GM23338 (cell line): ENCODE measurements at regions not wholly inside any gene's neighbourhood (a gene's known extent, or its start where the extent isn't known, plus 50 kb on each side); places are given as distances from the start of the nearest gene placed in this dataset.

Source experiments
- ATAC-seq: fragments of 200-7000 bp; cut with Tn5 transposase; 3 replicates; pipeline ENCODE4 v1.9.1; 2020
- DNase-seq: peaks from one replicate; pipeline ENCODE4 v3.0.0-alpha.2; 2015; ENCODE audit warnings: low spot score
- H2AFZ ChIP-seq: fragments of 200-600 bp; sonication (generic); 2 replicates; pipeline ENCODE4 v1.8.0; 2016; ENCODE audit warnings: antibody characterized with exemption, mild to moderate bottlenecking, moderate library complexity
- H3F3A ChIP-seq: fragments of 200-600 bp; sonication (generic); replicated peaks from 2 replicates; pipeline ENCODE4 v1.8.0; 2017; ENCODE audit warnings: antibody characterized with exemption, mixed run types, low read depth
- H3K27ac ChIP-seq: fragments of 200-600 bp; sonication (generic); 2 replicates; pipeline ENCODE4 v1.6.1; 2016; ENCODE audit warnings: low read depth
- H3K27me3 ChIP-seq: fragments of 200-600 bp; sonication (generic); 2 replicates; pipeline ENCODE4 v1.8.0; 2016; ENCODE audit warnings: mild to moderate bottlenecking, mixed run types, moderate library complexity; ENCODE audit not compliant: insufficient read depth
- H3K36me3 ChIP-seq: fragments of 200-600 bp; sonication (generic); 2 replicates; pipeline ENCODE4 v1.8.0; 2016; ENCODE audit warnings: mild to moderate bottlenecking; ENCODE audit not compliant: insufficient read depth
- H3K4me1 ChIP-seq: fragments of 200-600 bp; sonication (generic); 2 replicates; pipeline ENCODE4 v1.8.0; 2016; ENCODE audit warnings: mild to moderate bottlenecking, moderate library complexity; ENCODE audit not compliant: insufficient read depth
- H3K4me2 ChIP-seq: fragments of 200-600 bp; sonication (generic); 2 replicates; pipeline ENCODE4 v1.7.1; 2017; ENCODE audit warnings: mixed run types
- H3K4me3 ChIP-seq: fragments of 200-600 bp; sonication (generic); 2 replicates; pipeline ENCODE4 v1.6.1; 2016; ENCODE audit warnings: mixed run types
- H3K79me2 ChIP-seq: fragments of 200-600 bp; sonication (generic); replicated peaks from 2 replicates; pipeline ENCODE4 v1.8.0; 2017; ENCODE audit warnings: mild to moderate bottlenecking; ENCODE audit not compliant: insufficient read depth
- H3K9me2 ChIP-seq: fragments of 200-600 bp; sonication (generic); 2 replicates; pipeline ENCODE4 v1.8.0; 2017; ENCODE audit not compliant: insufficient read depth
- H4K20me1 ChIP-seq: fragments of 200-600 bp; sonication (generic); replicated peaks from 2 replicates; pipeline ENCODE4 v1.8.0; 2017; ENCODE audit warnings: mild to moderate bottlenecking; ENCODE audit not compliant: insufficient read depth
- H3K27ac Mint-ChIP-seq: 2 replicates; pipeline ENCODE4 v1.8.0; 2020; ENCODE audit warnings: inconsistent platforms, mild to moderate bottlenecking, moderate library complexity, mixed read lengths
- H3K27me3 Mint-ChIP-seq: 3 replicates; pipeline ENCODE4 v1.8.0; 2022; ENCODE audit warnings: low read depth, mild to moderate bottlenecking, moderate library complexity, mixed read lengths, inconsistent platforms; ENCODE audit not compliant: insufficient read depth, poor library complexity
- H3K36me3 Mint-ChIP-seq: 3 replicates; pipeline ENCODE4 v1.8.0; 2021; ENCODE audit warnings: low read depth, mild to moderate bottlenecking, inconsistent platforms, moderate library complexity, mixed read lengths
- H3K4me1 Mint-ChIP-seq: 3 replicates; pipeline ENCODE4 v1.8.0; 2020; ENCODE audit warnings: mild to moderate bottlenecking, inconsistent platforms, mixed read lengths
- H3K4me3 Mint-ChIP-seq: 3 replicates; pipeline ENCODE4 v1.8.0; 2021; ENCODE audit warnings: moderate library complexity, mild to moderate bottlenecking, inconsistent platforms, mixed read lengths
- H3K9me3 Mint-ChIP-seq: 3 replicates; pipeline ENCODE4 v1.8.0; 2020; ENCODE audit warnings: moderate library complexity, mild to moderate bottlenecking, inconsistent platforms, mixed read lengths
- CREB1 ChIP-seq: fragments of 250-450 bp; sonication (Bioruptor Pico); IDR thresholded peaks from 2 replicates; pipeline ENCODE4 v1.5.0; 2020; ENCODE audit warnings: low read depth, mild to moderate bottlenecking, moderate library complexity
- EZH2 ChIP-seq: fragments of 200-600 bp; sonication (generic); IDR thresholded peaks from one replicate; pipeline ENCODE4 v1.8.0; 2017; ENCODE audit warnings: antibody characterized with exemption, mild to moderate bottlenecking, low read depth; ENCODE audit not compliant: unreplicated experiment
- JUNB ChIP-seq: IDR thresholded peaks from one replicate; pipeline ENCODE4 v1.6.1; 2016; ENCODE audit warnings: antibody characterized with exemption; ENCODE audit not compliant: unreplicated experiment
- POLR2AphosphoS5 ChIP-seq: IDR thresholded peaks from 2 replicates; pipeline ENCODE4 v1.6.1; 2016; ENCODE audit warnings: antibody characterized with exemption, low read depth
- ZNF114 ChIP-seq: fragments of 250-450 bp; sonication (Bioruptor Pico); IDR thresholded peaks from 2 replicates; pipeline ENCODE4 v1.5.0; 2020; ENCODE audit warnings: mild to moderate bottlenecking, moderate library complexity
- ZNF462 ChIP-seq: fragments of 250-450 bp; sonication (Bioruptor Pico); IDR thresholded peaks from 2 replicates; pipeline ENCODE4 v1.5.0; 2020; ENCODE audit warnings: mild to moderate bottlenecking, moderate library complexity

GRCh38 chr2:444937-445884 lies 157.3 kb upstream of the ALKAL2 start:
- no peak overlapping the region for H3K4me3 ChIP-seq
- no peaks in the 10 kb centered on the region for H4K20me1 ChIP-seq
- no peaks in the 10 kb centered on the region for H3K27me3 ChIP-seq
- no peak overlapping the region for H2AFZ ChIP-seq
- DNase-seq (no peak), ATAC-seq (no peak)
- peaks cover 5% of the 10 kb centered on the region for H3K27me3 Mint-ChIP-seq
- H3K4me3 Mint-ChIP-seq: no peak overlapping the region
- no peak overlapping the region for H3K4me2 ChIP-seq
- no peaks in the 10 kb centered on the region for H3K9me2 ChIP-seq
- no peaks in the 10 kb centered on the region for H3F3A ChIP-seq
- no peaks in the 10 kb centered on the region for H3K79me2 ChIP-seq
- no peaks in the 10 kb centered on the region; the same call in 1 of the 2 replicates for H3K4me1 ChIP-seq
- H3K36me3 ChIP-seq: no peaks in the 10 kb centered on the region
- H3K27ac Mint-ChIP-seq: no peak overlapping the region
- H3K4me1 Mint-ChIP-seq: peaks cover 12% of the 10 kb centered on the region; the same call in 2 of the 3 replicates
- TF ChIP-seq EZH2 (no peak), POLR2AphosphoS5 (no peak), ZNF462 (CRISPR knock-in tag) (no peak), CREB1 (no peak), JUNB (no peak), ZNF114 (no peak)
- no peak overlapping the region for H3K27ac ChIP-seq
- no peaks in the 10 kb centered on the region for H3K36me3 Mint-ChIP-seq
- no peaks in the 10 kb centered on the region for H3K9me3 Mint-ChIP-seq
